Activated T-cell treated with anti-CD3 and anti-CD28 coated beads, Interleukin-2, amount 50 U/mL, for 24 hours (primary cell): ENCODE measurements at regions not wholly inside any gene's neighbourhood (a gene's known extent, or its start where the extent isn't known, plus 50 kb on each side); places are given as distances from the start of the nearest gene placed in this dataset.

ENCODE experiments used
- DNase-seq: peaks from one replicate; pipeline ENCODE4 v3.0.0-alpha.2; 2020
- H3K27ac Mint-ChIP-seq: 2 replicates; pipeline ENCODE4 v1.8.0; 2020; ENCODE audit warnings: mild to moderate bottlenecking, mixed read lengths
- H3K27me3 Mint-ChIP-seq: 2 replicates; pipeline ENCODE4 v1.8.0; 2020; ENCODE audit warnings: mixed read lengths
- H3K36me3 Mint-ChIP-seq: 2 replicates; pipeline ENCODE4 v1.8.0; 2020; ENCODE audit warnings: low read depth, mixed read lengths
- H3K4me1 Mint-ChIP-seq: 2 replicates; pipeline ENCODE4 v1.8.0; 2020; ENCODE audit warnings: low read depth, mixed read lengths
- H3K4me3 Mint-ChIP-seq: 2 replicates; pipeline ENCODE4 v1.8.0; 2020; ENCODE audit warnings: mild to moderate bottlenecking, moderate library complexity, mixed read lengths
- H3K9me3 Mint-ChIP-seq: 2 replicates; pipeline ENCODE4 v1.8.0; 2020; ENCODE audit warnings: mixed read lengths

DNA sequence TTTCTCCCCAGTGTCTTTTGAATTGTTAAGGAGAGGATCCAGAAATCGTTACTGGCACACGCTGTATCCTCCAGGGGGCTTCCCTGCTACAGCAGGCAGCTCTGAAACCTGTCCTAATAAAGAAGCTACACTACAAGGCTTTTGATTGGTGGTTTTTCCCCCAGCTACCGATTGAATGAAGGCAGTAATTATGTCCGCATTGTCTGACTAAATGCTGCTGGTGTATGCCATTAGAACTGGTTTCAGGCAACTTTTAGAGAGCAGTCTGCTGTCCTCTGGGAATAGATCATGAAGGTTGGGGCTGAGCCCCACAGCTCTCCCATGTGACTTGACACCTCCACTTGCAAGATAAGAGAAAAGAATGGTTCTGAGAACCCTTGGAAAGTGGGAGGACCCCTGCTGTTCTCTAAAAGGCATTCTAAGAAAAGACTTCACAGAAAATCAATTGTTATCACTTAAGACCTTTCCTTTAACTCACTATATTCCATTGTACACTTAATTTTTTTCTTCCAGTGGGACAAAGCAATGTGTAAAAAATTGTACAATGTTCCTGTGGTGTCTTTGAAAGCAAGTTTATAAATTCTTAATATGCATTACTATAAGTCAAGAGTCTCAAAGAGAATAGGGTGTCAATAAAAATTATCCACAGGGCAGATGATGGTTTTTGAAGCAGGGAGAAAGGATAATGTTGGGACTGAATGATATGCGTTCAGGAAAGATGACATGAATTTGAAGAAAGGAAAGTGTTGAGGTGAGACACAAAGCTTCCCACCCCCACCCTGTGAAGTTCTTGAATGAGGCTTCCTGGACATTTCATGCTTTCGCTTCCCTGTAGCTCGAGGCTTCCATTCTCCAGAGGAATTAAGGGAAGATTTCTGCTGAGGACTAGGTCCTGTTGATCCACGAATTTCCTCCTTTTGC, 53.0 kb upstream of the DAZL start:
- H3K4me1 Mint-ChIP-seq, result no peaks in the 10 kb centered on the region
- H3K27me3 Mint-ChIP-seq, result no peaks in the 10 kb centered on the region
- H3K36me3 Mint-ChIP-seq, result no peaks in the 10 kb centered on the region
- no peak overlapping the region for H3K27ac Mint-ChIP-seq
- no peak for DNase-seq
- H3K9me3 Mint-ChIP-seq, result peaks cover 7% of the 10 kb centered on the region
- no peak overlapping the region for H3K4me3 Mint-ChIP-seq

DNA sequence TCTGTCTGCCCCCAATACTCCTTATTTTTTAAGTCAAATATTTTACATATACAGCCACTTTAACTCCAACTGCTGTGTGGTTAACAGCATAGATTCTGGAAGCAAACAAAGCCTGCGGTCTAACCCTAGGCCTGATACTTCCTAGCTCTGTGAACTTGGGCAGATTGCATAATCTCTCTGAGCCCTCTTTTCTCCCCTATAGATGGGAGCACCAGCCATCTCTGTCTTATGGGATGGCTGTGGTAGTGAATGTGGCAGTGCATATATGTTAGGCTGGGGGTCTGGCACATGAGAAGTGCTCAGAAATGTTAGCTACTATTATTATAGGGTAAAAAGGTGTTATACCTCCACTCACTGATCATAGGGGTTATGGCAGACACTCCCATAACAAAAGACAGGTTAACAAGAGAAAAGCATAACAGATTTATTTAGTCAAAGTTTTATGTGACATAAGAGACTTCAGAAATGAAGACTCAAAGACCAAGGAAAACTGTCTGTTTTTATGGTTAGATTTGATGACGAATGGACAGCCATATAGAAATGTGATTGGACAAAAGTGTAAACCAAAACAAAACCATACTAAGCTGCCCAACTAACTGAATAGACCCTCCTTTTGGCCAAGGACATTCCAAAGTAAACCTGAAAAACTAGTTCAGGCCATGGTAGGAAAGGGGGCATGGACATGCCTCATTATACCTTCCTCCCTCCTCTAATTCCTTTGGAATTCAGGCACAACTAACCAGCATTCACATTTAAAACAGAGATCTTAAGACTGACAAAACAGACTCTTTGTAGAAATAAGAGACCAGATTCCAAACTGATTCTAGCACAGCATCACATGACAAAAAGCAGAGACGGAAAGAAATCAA, 53.9 kb upstream of the DAZL start:
- H3K27ac Mint-ChIP-seq, result no peak overlapping the region
- H3K36me3 Mint-ChIP-seq, result no peaks in the 10 kb centered on the region
- no peak for DNase-seq
- H3K4me3 Mint-ChIP-seq, result no peak overlapping the region
- no peaks in the 10 kb centered on the region for H3K4me1 Mint-ChIP-seq
- H3K27me3 Mint-ChIP-seq, result peaks cover 5% of the 10 kb centered on the region
- peaks cover 7% of the 10 kb centered on the region for H3K9me3 Mint-ChIP-seq

DNA sequence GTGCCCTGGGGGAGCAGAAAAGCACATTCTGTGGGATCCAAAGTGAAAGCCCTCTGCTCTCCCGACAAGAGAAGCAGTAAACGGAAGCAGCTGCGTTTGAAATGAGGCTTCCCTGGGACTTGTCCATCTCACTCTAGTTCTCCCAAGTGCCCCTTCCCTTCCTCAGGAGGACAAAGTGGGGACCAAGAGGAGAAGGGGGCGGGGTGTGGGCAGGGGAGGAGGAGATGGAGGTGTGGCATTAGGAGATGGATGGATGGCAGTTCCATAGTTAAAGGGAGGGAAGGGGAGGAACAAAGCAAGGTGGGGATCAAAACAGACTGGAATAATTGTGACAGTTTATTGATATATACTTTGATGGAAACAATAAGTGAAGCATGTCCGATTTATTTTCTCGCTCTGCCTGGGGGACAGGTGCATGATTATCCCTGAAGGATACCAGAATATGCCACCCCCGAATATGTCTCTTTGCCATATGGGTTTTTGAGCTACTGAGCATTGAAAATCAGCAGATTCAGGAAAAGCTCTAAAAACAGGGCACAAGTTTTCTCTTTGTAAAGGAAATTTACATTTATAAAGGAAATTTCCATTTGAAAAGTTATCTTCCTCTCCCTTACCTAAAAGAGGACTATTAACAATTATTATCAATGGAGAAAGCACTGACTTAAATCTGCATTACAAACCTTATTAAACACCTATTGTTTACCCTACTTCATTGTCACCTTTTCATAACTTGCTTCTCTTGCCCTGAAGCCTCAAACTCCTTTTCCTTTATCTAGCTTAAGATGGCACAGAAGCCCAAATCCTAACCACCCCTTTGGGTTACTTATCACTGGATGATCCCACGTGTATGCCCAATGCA, 58.9 kb upstream of the DAZL start:
- Mint-ChIP-seq H3K4me1 (no peaks in the 10 kb centered on the region), H3K36me3 (no peaks in the 10 kb centered on the region), H3K4me3 (no peak overlapping the region), H3K9me3 (peaks cover 7% of the 10 kb centered on the region), H3K27ac (no peak overlapping the region), H3K27me3 (peaks cover 5% of the 10 kb centered on the region)
- DNase-seq, result no peak

DNA sequence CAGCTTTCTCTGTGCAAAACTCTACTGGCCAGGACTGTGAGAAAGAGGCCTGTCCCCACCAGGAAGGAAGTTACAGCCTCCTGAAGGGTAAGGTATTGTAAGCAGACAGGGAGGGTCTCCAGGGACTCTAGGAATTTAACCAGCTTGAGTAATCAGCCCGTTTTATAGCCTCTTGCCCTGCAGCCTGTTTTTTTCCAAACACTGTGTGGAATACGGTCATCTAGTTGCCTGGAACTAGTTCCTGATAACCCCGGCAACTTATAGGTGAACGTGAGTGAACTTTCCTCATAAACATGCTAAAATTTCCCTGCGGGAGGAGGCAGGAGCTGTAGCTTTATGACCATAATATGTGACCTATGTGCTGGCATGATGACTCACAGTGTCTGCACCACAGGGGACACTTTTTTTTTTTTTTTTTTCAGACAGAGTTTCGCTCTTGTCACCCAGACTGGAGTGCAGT, 60.1 kb upstream of the DAZL start:
- no peak for DNase-seq
- Mint-ChIP-seq H3K4me1 (no peaks in the 10 kb centered on the region), H3K36me3 (no peaks in the 10 kb centered on the region), H3K27ac (no peak overlapping the region), H3K4me3 (no peak overlapping the region), H3K9me3 (peaks cover 7% of the 10 kb centered on the region), H3K27me3 (peaks cover 5% of the 10 kb centered on the region)

DNA sequence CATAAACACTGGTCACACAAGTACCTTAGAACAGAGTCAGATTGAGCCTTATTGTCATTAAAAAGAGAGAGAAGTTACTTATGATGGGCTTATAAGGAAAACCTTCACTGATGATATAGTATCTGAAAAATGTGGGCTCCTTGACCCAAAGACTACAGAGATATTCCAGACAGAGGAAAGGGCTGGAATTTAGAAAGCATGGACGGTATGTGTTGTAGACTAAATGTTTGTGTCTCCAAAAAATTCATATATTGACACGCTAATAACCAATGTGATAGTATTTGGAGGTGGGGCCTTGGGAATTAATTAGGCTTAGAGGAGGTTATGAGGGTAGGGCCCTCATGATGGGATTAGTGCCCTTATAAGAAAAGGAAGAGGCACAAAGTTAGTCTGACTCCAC, 61.0 kb upstream of the DAZL start:
- Mint-ChIP-seq H3K9me3 (peaks cover 2% of the 10 kb centered on the region), H3K4me3 (no peak overlapping the region), H3K36me3 (no peaks in the 10 kb centered on the region), H3K27ac (no peak overlapping the region), H3K4me1 (no peaks in the 10 kb centered on the region), H3K27me3 (peaks cover 5% of the 10 kb centered on the region)
- no peak for DNase-seq

DNA sequence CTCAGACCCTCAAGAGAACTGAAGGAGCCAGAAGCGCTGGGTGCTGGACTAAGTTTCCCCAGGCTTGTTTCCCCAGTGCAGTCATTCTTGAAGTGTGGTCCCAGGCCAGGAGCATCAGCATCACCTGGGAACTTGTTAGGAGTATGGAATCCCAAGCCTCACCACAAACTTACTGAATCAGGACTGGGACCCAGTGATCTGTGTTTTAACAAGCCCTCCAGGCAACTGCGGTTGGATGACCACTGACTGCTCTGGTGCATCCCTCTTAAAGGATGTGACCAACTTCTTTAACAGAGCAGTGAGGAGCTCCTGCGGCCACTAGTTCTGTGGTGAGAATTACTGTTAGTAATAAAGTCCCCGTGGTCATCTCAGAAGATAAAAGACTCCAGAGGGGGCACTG, 62.4 kb upstream of the DAZL start:
- Mint-ChIP-seq H3K27ac (no peak overlapping the region), H3K9me3 (no peaks in the 10 kb centered on the region), H3K4me3 (no peak overlapping the region), H3K27me3 (peaks cover 5% of the 10 kb centered on the region), H3K4me1 (no peaks in the 10 kb centered on the region), H3K36me3 (no peaks in the 10 kb centered on the region)
- DNase-seq, result no peak

DNA sequence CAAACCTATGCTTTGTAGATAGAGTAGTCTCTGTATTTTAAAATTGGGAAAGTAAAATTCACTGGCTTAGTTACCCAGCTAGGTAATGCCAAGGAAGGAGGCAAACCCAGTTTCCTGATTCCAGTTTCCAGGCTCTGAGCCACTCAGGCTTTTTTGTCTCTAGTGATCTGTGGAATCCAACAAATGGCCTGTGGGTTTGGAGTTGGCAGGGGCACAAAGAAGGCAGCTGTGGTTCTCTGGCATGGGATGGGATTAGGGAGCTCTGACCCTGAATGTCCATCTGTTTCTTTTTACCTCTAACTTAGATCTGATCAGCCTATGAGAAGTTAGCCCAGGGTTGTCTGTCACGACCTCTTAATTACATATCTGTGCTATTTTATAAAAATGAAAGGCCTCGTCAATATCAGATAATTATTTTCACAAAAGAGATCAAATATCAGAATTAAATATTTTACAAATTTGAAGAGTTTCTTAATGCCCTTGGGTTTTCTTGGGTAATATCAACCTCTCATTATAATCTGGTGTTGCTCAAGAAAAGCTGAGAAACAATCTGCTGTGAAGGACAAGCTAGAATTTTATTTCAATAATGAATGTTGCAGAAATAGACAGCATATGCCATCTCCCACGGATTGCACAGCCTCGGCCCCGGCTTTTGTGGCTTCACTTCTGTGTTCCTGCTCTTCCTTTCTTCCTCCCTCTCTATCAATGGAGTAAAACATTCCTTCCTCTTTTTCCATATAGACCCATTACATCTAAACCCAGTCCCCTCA, 63.7 kb upstream of the DAZL start:
- Mint-ChIP-seq H3K4me3 (no peak overlapping the region), H3K4me1 (no peaks in the 10 kb centered on the region), H3K27me3 (no peaks in the 10 kb centered on the region), H3K9me3 (no peaks in the 10 kb centered on the region), H3K27ac (no peak overlapping the region), H3K36me3 (no peaks in the 10 kb centered on the region)
- DNase-seq, result no peak

DNA sequence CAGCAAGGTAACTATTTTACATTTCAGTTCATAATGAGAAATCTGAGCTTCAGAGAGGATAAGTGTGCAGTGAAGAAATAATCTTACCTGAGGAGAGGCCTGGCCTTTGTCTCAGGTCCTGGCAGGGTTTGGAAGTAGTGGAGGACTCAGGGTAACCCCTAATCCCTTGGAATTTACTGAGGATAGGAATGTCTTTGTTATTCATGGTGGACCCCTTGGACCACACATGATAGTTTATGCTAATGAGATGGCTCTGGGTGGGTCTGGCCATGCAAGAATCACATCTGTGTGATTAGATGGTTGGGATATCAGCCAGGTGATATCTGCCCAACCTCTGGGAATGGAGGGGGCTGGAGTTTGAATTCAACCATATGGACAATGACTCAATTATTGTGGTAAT, 65.0 kb upstream of the DAZL start:
- Mint-ChIP-seq H3K36me3 (no peaks in the 10 kb centered on the region), H3K27ac (no peak overlapping the region), H3K4me1 (no peaks in the 10 kb centered on the region), H3K27me3 (no peaks in the 10 kb centered on the region), H3K9me3 (peaks cover 3% of the 10 kb centered on the region), H3K4me3 (no peak overlapping the region)
- DNase-seq, result no peak

DNA sequence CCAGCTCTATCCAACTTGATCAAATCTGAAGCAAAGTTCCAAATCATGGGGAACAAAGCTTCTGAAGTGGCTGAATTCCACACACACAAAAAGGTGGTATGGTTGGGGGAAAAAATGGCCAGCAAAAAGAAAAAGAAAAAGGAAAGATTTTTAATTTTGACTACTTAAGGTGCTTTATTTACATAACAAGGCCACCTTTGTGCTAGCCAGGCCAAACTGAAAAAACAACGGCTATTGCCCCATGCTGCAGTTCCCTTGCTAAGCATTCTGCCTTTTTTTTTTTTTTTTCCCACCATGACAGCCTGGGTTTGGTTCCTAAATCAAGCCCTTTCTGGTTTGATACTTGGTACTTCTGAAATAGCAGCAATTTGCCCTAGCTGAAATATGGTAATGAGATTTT, 66.5 kb upstream of the DAZL start:
- no peaks in the 10 kb centered on the region for H3K4me1 Mint-ChIP-seq
- peaks cover 12% of the 10 kb centered on the region for H3K9me3 Mint-ChIP-seq
- H3K27ac Mint-ChIP-seq, result no peak overlapping the region
- no peak for DNase-seq
- no peaks in the 10 kb centered on the region for H3K27me3 Mint-ChIP-seq
- no peak overlapping the region for H3K4me3 Mint-ChIP-seq
- H3K36me3 Mint-ChIP-seq, result peaks cover 3% of the 10 kb centered on the region

DNA sequence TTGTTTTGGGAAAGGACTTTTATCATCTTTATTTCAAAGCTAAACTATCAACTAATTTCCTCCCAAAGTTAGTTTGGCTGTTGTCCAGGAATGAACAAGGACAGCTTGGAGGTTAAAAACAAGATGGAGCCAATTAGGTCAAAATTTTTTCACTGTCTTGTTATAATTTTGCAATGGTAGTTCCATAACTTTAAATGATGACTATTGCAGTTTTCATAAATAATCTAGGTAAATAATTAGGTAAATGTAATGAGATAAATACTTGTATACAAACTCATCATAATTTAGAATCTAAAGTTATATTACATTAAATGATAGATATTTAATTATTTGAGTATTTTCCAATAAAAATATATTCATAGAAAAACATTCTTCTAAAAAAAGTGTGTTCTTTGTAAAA, 68.3 kb upstream of the DAZL start:
- H3K36me3 Mint-ChIP-seq, result peaks cover 3% of the 10 kb centered on the region

DNA sequence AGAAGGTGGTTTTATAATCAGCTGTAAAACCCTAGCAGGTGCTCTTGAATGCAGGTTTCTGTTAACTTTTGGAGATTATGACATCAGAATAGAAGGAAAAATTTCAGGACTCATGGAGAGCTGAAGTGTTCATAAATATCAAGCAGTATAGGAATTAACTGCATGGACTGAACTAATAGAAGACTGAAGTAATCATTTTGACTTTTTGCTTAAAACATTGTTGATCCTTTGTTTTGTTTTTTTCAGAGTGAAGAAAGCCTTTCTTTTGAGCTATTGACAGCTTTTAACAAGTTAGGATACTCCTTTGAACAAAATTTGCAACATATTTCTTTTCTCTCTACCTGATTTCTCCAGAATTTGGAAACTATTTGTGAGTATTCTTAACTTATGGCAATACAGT, 70.6 kb upstream of the DAZL start:
- no peak for DNase-seq
- Mint-ChIP-seq H3K27ac (no peak overlapping the region), H3K36me3 (peaks cover 3% of the 10 kb centered on the region), H3K27me3 (no peaks in the 10 kb centered on the region), H3K4me3 (no peak overlapping the region), H3K9me3 (peaks cover 12% of the 10 kb centered on the region), H3K4me1 (no peaks in the 10 kb centered on the region)

More for the DNA sequence above, 68.3 kb upstream of the DAZL start:
- Mint-ChIP-seq H3K4me3 (no peak overlapping the region), H3K27ac (no peak overlapping the region), H3K4me1 (no peaks in the 10 kb centered on the region), H3K9me3 (peaks cover 12% of the 10 kb centered on the region), H3K27me3 (no peaks in the 10 kb centered on the region)
- DNase-seq, result no peak

DNA sequence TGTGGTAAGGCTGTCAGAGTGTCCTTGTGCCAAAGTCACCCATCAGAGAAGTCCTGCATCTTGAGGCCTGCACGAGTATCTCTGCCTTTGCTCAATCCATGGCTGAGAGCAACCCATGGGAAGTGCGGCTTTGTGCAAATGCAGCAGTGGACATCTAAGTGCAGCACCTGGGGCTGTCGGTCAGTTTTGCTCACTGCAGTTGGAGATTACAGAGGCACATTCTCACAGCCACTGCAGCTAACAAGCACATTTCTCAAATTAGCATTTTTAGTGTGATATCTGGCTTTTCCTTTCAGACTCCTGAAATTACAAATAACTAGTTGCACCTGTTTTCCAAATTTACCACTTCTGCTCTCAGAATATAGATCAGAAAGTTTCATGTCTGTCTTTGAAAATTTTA, 81.5 kb upstream of the DAZL start:
- Mint-ChIP-seq H3K9me3 (no peaks in the 10 kb centered on the region), H3K27me3 (no peaks in the 10 kb centered on the region), H3K36me3 (no peaks in the 10 kb centered on the region), H3K4me1 (no peaks in the 10 kb centered on the region), H3K4me3 (no peak overlapping the region), H3K27ac (no peak overlapping the region)
- no peak for DNase-seq

DNA sequence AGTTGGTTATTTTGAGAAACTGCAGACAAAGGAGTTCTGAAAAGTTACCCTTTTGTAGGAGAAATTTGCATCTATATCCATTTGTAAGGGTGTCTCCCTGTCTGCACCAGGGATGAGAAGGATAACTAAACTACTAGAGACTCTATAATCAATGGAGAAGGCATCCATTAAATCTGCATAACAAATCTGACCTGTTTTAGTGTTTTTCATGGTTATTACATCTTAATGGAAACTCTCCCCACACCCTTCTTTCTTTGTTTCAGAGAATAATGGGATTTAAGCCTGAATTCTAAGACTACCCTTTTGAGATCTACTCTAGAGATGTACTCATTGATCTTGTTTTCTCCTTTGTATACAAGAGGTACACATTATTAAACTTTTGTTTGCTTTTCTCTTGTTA, 82.0 kb upstream of the DAZL start:
- H3K27ac Mint-ChIP-seq, result no peak overlapping the region
- no peaks in the 10 kb centered on the region for H3K9me3 Mint-ChIP-seq
- no peaks in the 10 kb centered on the region for H3K4me1 Mint-ChIP-seq
- no peak for DNase-seq
- no peaks in the 10 kb centered on the region for H3K36me3 Mint-ChIP-seq
- no peaks in the 10 kb centered on the region for H3K27me3 Mint-ChIP-seq
- no peak overlapping the region for H3K4me3 Mint-ChIP-seq
